Esophagus (tissue), 2 donors: ENCODE measurements at regions not wholly inside any gene's neighbourhood (a gene's known extent, or its start where the extent isn't known, plus 50 kb on each side); places are given as distances from the start of the nearest gene placed in this dataset.

Experiments used
- H3K27ac ChIP-seq, 2 donors: one replicate each; pipeline ENCODE4 v1.5.1; 2013; ENCODE audit warnings: low read depth in 2 of 2, mild to moderate bottlenecking in 2 of 2, inconsistent platforms in 1 of 2, low read length in 1 of 2, moderate library complexity in 1 of 2
- H3K27me3 ChIP-seq, 2 donors: one replicate each; pipeline ENCODE4 v1.6.1; 2013; ENCODE audit warnings: low read length in 2 of 2, control low read depth in 1 of 2, mild to moderate bottlenecking in 1 of 2; ENCODE audit not compliant: insufficient read depth in 2 of 2, control insufficient read depth in 1 of 2
- H3K36me3 ChIP-seq, 2 donors: one replicate each; pipeline ENCODE4 v1.6.1; 2013; ENCODE audit warnings: low read length in 1 of 2; ENCODE audit not compliant: control insufficient read depth in 2 of 2, insufficient read depth in 2 of 2
- H3K4me1 ChIP-seq, 2 donors: one replicate each; pipeline ENCODE4 v1.6.1; 2013; ENCODE audit warnings: low read length in 1 of 2; ENCODE audit not compliant: control insufficient read depth in 2 of 2, insufficient read depth in 2 of 2
- H3K4me3 ChIP-seq, 2 donors: one replicate each; pipeline ENCODE4 v1.5.1; 2013; ENCODE audit warnings: low read length in 2 of 2, mild to moderate bottlenecking in 2 of 2, low read depth in 1 of 2, moderate library complexity in 1 of 2
- H3K9me3 ChIP-seq, 2 donors: one replicate each; pipeline ENCODE4 v1.6.1; 2013; ENCODE audit warnings: mild to moderate bottlenecking in 2 of 2, low read depth in 1 of 2, low read length in 1 of 2, moderate library complexity in 1 of 2; ENCODE audit not compliant: control insufficient read depth in 2 of 2, insufficient read depth in 1 of 2
- WGBS, 2 donors: extraction: QIAGEN DNeasy Blood & Tissue Kit; methylation state at CpG; one replicate each; pipeline ENCODE4 v1.1.7; 2013; 5-methylcytosine and 5-hydroxymethylcytosine counted together
- donor health status: healthy with polysubstance abuse.
- donor health status: Bipolar disorder and iron deficiency.

DNA sequence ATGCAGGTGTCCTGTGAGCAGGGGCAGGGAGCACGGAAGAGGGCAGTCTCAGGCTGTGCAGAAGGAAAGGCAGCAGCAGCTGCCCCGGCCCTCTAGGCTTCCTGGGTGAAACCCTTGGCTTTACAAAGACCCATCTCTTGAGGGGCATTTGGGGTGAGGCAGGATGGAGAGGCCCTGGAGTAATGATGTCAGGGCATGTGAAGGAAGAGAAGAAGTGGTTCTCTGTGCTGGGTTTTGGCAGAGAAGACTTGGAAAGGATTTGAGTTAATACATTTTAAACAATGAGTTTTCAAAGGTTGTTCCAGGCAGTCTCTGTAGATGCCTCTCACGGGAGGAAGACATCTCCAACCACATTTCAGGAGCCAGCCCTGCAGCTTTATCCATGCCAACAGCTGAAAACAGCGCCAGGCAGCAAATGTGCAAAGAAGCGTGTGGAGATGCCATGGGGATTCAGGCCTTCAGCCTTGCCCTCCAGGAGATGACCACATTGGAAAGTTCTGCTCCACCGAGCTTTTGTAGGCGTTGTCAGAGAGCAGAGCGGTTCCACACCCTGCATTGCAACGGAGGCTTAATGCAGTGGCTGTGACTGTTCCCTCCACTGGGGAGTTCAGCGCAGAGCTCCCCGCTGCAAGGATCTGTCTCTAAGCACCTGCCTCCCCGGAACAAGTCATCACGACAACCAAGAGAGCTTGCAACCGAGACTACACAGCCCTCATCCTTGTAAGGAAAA, 322.8 kb downstream of the UQCRFS1 start:
- WGBS, 2 donors = 65 to 66% methylated on average over 14 of the region's 14 CpGs
- H3K4me1 ChIP-seq = no peaks in the 10 kb centered on the region
- no peak overlapping the region for H3K27ac ChIP-seq
- peaks cover 0 to 3% of the 10 kb centered on the region in 2 donors for H3K9me3 ChIP-seq
- no peak overlapping the region for H3K4me3 ChIP-seq
- H3K27me3 ChIP-seq = no peaks in the 10 kb centered on the region
- H3K36me3 ChIP-seq = no peaks in the 10 kb centered on the region

GRCh38 chr19:28887920-28888618, 324.9 kb downstream of the UQCRFS1 start:
- Histone ChIP-seq H3K4me3 (no peak overlapping the region), H3K36me3 (no peaks in the 10 kb centered on the region), H3K27ac (no peak overlapping the region), H3K9me3 (peaks cover 0 to 3% of the 10 kb centered on the region in 2 donors), H3K4me1 (no peaks in the 10 kb centered on the region), H3K27me3 (no peaks in the 10 kb centered on the region)
- 59 to 61% methylated on average over 14 of the region's 14 CpGs for WGBS, 2 donors

GRCh38 chr19:28886708-28887107, 326.2 kb downstream of the UQCRFS1 start:
- Histone ChIP-seq H3K9me3 (peaks cover 0 to 3% of the 10 kb centered on the region in 2 donors), H3K27ac (no peak overlapping the region), H3K4me3 (no peak overlapping the region), H3K4me1 (no peaks in the 10 kb centered on the region), H3K36me3 (no peaks in the 10 kb centered on the region), H3K27me3 (no peaks in the 10 kb centered on the region)
- WGBS, 2 donors = 47 to 49% methylated on average over 3 of the region's 3 CpGs

GRCh38 chr19:28885965-28886364, 327.0 kb downstream of the UQCRFS1 start:
- Histone ChIP-seq H3K27me3 (no peaks in the 10 kb centered on the region), H3K27ac (no peak overlapping the region)
- WGBS, 2 donors = 59 to 66% methylated on average over 4 of the region's 4 CpGs

DNA sequence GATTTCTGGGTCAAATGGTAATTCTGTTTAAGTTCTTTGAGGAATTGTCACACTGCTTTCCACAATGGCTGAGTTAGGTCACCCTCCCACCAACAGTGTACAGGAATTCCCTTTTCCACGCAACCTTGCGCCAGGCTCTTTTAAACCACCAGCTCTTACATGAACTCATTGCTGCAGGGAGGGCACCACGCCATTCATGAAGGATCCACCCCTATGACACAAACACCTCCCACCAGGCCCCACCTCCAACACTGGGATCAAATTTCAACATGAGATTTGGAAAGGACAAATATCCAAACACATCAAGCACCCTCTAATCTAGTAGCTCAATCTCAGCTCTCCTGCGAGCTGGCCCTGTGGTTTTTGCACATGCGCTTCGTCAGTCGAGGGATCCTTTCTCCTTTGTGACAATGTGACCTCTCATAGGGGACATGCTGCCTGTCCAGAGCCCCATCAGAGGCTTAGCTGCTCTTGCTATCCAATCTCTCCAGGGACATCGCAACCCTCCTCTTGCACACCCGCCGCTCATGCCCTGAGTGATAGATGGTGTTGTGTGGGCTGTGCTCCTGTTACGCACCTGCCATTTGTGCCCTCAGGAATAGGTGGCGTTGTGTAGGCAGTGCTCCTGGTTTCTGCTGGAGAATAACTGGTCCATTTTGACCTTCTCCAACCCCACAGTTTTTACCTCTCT, 328.0 kb downstream of the UQCRFS1 start:
- H3K36me3 ChIP-seq = no peaks in the 10 kb centered on the region
- no peaks in the 10 kb centered on the region for H3K27me3 ChIP-seq
- no peak overlapping the region for H3K27ac ChIP-seq
- WGBS, 2 donors = 59 to 61% methylated on average over 12 of the region's 12 CpGs
- no peak overlapping the region for H3K4me3 ChIP-seq
- peaks cover 0 to 3% of the 10 kb centered on the region in 2 donors for H3K9me3 ChIP-seq
- H3K4me1 ChIP-seq = no peaks in the 10 kb centered on the region

More at GRCh38 chr19:28885965-28886364, 327.0 kb downstream of the UQCRFS1 start:
- no peak overlapping the region for H3K4me3 ChIP-seq
- no peaks in the 10 kb centered on the region for H3K4me1 ChIP-seq
- peaks cover 0 to 3% of the 10 kb centered on the region in 2 donors for H3K9me3 ChIP-seq
- H3K36me3 ChIP-seq = no peaks in the 10 kb centered on the region

DNA sequence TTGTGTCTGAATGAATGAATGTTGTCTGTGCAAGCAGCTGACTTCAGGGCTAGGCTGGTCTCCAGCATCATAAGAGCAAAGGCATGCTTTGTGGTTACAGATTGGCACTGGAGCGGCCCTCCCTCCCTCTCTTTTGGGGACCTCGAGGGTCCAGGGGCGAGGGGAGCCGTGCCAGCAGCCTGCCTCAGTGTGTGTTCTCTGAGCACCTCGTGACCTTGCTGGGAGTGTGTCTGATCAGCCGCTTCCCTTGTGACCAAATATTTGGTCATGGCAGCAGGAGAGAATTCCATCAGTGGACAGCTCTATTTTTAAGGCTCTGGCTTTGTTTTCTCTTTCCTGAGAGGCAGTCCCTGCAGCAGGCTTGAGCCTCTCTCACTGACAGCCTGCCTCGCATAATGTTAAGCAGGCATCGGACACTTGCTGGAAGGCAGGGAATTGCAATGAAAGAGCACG, 329.7 kb downstream of the UQCRFS1 start:
- H3K27ac ChIP-seq = no peak overlapping the region
- H3K27me3 ChIP-seq = no peaks in the 10 kb centered on the region
- WGBS, 2 donors = 21 to 41% methylated on average over 8 to 9 of the region's 9 CpGs
- no peaks in the 10 kb centered on the region for H3K9me3 ChIP-seq
- no peaks in the 10 kb centered on the region for H3K36me3 ChIP-seq
- no peak overlapping the region for H3K4me3 ChIP-seq
- H3K4me1 ChIP-seq = no peaks in the 10 kb centered on the region

DNA sequence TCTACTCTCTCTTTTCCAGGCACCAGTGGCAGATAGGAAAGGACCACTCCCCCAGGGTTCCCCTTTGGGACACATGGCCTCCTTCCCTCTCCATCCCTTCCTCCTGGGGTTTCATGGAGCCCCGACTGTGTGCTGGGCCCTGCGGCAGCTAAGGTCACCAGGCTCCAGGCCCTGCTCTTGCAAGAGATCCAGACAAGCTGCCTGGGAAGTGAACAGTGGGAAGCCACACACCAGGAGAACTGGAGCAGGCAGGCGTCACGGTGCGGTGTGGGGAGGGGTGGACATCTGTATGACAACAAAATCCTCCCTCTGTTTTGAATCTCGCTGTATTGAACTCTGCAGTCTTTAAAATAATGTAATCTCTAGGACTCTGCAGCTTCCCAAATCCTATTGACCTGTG, 330.1 kb downstream of the UQCRFS1 start:
- WGBS, 2 donors = 40 to 45% methylated on average over 6 of the region's 6 CpGs

GRCh38 chr19:28881616-28882015, 331.3 kb downstream of the UQCRFS1 start:
- Histone ChIP-seq H3K9me3 (no peaks in the 10 kb centered on the region), H3K27ac (no peak overlapping the region), H3K27me3 (no peaks in the 10 kb centered on the region), H3K4me3 (no peak overlapping the region), H3K36me3 (no peaks in the 10 kb centered on the region), H3K4me1 (no peaks in the 10 kb centered on the region)
- 56 to 60% methylated on average over 8 of the region's 8 CpGs for WGBS, 2 donors

More for the DNA sequence above, 330.1 kb downstream of the UQCRFS1 start:
- Histone ChIP-seq H3K27ac (no peak overlapping the region), H3K9me3 (no peaks in the 10 kb centered on the region), H3K27me3 (no peaks in the 10 kb centered on the region), H3K36me3 (no peaks in the 10 kb centered on the region), H3K4me1 (no peaks in the 10 kb centered on the region), H3K4me3 (no peak overlapping the region)

DNA sequence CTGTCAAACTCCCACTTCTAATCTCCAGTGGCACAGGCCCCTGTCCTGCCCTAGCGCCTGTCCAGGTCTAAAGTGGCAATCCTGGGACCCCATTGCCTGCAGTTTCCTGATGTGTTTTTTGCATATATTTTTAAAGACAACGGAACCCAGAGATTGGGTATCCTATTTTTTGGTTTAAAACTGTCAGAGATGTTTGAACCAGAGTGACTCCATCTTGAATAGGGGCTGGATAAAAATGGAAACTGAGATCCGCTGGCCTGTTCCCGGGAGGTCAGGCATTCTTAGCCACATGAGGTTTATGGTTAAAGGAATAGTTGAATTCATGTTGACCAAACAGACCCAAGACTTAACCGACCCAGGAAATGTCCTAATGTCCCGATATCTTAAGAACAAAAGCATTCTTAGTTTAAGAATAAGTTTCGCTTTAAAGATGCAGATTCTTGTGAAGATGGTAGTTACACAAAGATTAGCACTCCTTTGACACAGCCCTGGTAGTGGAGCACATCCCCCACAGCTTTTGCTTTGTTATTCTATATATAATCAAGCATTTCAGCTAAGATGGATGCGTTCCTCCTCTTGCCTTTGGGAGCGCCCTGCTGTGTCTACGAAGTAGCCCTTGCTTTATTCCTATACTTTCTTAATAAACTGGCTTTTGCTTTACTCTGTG, 332.1 kb downstream of the UQCRFS1 start:
- Histone ChIP-seq H3K36me3 (no peaks in the 10 kb centered on the region), H3K4me3 (no peak overlapping the region)
- 53 to 60% methylated on average over 10 of the region's 10 CpGs for WGBS, 2 donors

More for the DNA sequence above, 332.1 kb downstream of the UQCRFS1 start:
- Histone ChIP-seq H3K9me3 (no peaks in the 10 kb centered on the region), H3K4me1 (no peaks in the 10 kb centered on the region), H3K27ac (no peak overlapping the region), H3K27me3 (no peaks in the 10 kb centered on the region)
